BE2C (cell line): ENCODE measurements at regions not wholly inside any gene's neighbourhood (a gene's known extent, or its start where the extent isn't known, plus 50 kb on each side); places are given as distances from the start of the nearest gene placed in this dataset.

Experiments used
- DNase-seq: peaks from one replicate; pipeline ENCODE4 v3.0.0-alpha.2; 2020
- H3K27me3 ChIP-seq: fragments of 250-450 bp; sonication (Bioruptor Pico); 2 replicates; pipeline ENCODE4 v1.5.1; 2020; ENCODE audit warnings: mild to moderate bottlenecking
- H3K36me3 ChIP-seq: fragments of 250-450 bp; sonication (Bioruptor Pico); 2 replicates; pipeline ENCODE4 v1.5.1; 2020; ENCODE audit warnings: mild to moderate bottlenecking
- H3K4me1 ChIP-seq: fragments of 250-450 bp; sonication (Bioruptor Pico); 2 replicates; pipeline ENCODE4 v1.5.1; 2020
- H3K4me3 ChIP-seq: 2 replicates; pipeline ENCODE4 v1.5.1; 2011; ENCODE audit warnings: low read depth, low read length
- H3K9me3 ChIP-seq: fragments of 250-450 bp; sonication (Bioruptor Pico); 2 replicates; pipeline ENCODE4 v1.5.1; 2020
- CTCF ChIP-seq: IDR thresholded peaks from 2 replicates; pipeline ENCODE4 v1.5.1; 2012; ENCODE audit warnings: mild to moderate bottlenecking, low read depth, low read length

- no peaks in the 10 kb centered on the region for H3K9me3 ChIP-seq
- TF ChIP-seq CTCF, result no peak
- no peaks in the 10 kb centered on the region for H3K36me3 ChIP-seq
- no peaks in the 10 kb centered on the region for H3K4me1 ChIP-seq
- H3K27me3 ChIP-seq, result peaks cover 6% of the 10 kb centered on the region
- DNase-seq, result no peak
- no peak overlapping the region for H3K4me3 ChIP-seq
Observed at GRCh38 chr12:13450231-13451080, 253.9 kb downstream of the EMP1 start.

DNA sequence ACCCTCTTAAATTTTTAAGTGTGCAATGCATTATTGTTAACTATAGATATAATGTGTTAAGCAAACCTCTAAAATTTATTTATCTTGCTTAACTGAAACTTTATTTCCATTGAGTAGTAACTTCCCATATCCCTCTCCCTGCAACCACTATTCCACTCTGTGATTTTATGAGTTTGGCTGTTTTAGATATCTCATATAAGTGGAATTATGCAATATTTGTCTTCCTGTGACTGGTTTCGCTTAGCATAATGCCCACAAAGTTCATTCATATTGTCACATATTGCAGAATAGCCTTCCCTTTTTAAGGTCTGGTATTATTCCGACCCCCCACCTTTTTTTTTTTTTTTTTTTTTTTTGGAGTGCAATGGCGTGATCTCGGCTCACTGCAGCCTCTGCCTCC is 247.6 kb downstream of the EMP1 start:
- no peaks in the 10 kb centered on the region for H3K36me3 ChIP-seq
- no peak for TF ChIP-seq CTCF
- H3K4me3 ChIP-seq, result no peak overlapping the region
- DNase-seq, result no peak
- peaks cover 18% of the 10 kb centered on the region for H3K27me3 ChIP-seq
- H3K9me3 ChIP-seq, result no peaks in the 10 kb centered on the region
- 0 out of 2 replicates have a peak, but pooled peaks cover 4% of the 10 kb centered on the region for H3K4me1 ChIP-seq

DNA sequence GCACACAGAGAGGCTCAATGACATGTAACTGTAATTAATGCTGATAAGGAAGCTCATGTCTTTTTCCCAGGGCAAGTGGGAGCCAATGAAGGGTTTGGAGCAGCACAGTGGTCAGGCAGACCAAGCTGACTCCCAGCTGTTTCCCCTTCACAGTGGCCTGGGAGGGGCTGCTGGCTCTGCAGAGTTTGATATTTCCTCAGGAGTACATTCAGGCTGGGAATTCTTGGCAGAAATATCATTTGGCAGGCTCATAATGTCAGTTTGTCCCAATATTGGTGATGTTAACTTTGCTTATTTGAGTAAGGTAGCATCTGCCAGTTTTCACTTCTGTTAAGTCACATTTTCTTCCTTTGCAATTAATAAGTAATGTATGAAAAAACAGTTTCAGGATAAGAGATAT is 247.0 kb downstream of the EMP1 start:
- H3K4me1 ChIP-seq, result 0 out of 2 replicates have a peak, but pooled peaks cover 4% of the 10 kb centered on the region
- no peaks in the 10 kb centered on the region for H3K36me3 ChIP-seq
- H3K9me3 ChIP-seq, result no peaks in the 10 kb centered on the region
- DNase-seq, result no peak
- no peak overlapping the region for H3K4me3 ChIP-seq
- no peak for TF ChIP-seq CTCF
- peaks cover 24% of the 10 kb centered on the region for H3K27me3 ChIP-seq

DNA sequence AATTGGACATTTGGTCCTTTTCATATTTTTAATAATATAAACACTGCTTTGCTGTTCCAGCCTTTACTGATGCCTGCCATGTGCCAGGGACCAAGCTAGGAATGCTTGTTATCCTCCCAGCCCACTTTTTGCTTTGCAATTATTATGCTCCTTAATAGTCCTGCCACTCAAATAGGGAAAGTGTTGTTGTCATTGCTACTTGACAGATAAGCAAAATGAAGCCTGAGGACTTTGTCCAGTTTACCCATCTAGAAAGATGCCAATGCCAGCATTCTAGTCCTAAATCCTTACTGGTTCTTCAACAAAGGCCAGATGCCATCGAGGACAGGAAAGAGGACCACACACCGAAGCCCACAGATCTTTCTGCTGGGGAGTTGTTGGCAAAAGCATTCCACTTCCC is 246.5 kb downstream of the EMP1 start:
- H3K9me3 ChIP-seq, result no peaks in the 10 kb centered on the region

GRCh38 chr12:13442457-13442856 is 245.9 kb downstream of the EMP1 start:
- TF ChIP-seq CTCF, result no peak
- Histone ChIP-seq H3K36me3 (no peaks in the 10 kb centered on the region), H3K9me3 (no peaks in the 10 kb centered on the region), H3K4me3 (no peak overlapping the region), H3K27me3 (peaks cover 26% of the 10 kb centered on the region), H3K4me1 (peaks cover 6% of the 10 kb centered on the region)
- no peak for DNase-seq

More for the DNA sequence above, 246.5 kb downstream of the EMP1 start:
- TF ChIP-seq CTCF, result no peak
- H3K27me3 ChIP-seq, result peaks cover 26% of the 10 kb centered on the region
- H3K4me1 ChIP-seq, result peaks cover 4% of the 10 kb centered on the region; the same call in 1 of the 2 replicates
- H3K36me3 ChIP-seq, result no peaks in the 10 kb centered on the region
- DNase-seq, result no peak
- no peak overlapping the region for H3K4me3 ChIP-seq

GRCh38 chr12:13440844-13441243 is 244.3 kb downstream of the EMP1 start:
- no peak for TF ChIP-seq CTCF
- DNase-seq, result no peak
- no peaks in the 10 kb centered on the region for H3K9me3 ChIP-seq
- no peak overlapping the region for H3K4me3 ChIP-seq
- no peaks in the 10 kb centered on the region for H3K36me3 ChIP-seq
- peaks cover 18% of the 10 kb centered on the region for H3K4me1 ChIP-seq
- peaks cover 21% of the 10 kb centered on the region for H3K27me3 ChIP-seq
